Left ventricle myocardium inferior (tissue), 1 donor: ENCODE measurements at regions not wholly inside any gene's neighbourhood (a gene's known extent, or its start where the extent isn't known, plus 50 kb on each side); places are given as distances from the start of the nearest gene placed in this dataset.
"Not testable (repeated sequence)": the region's sequence is repeated elsewhere in the genome, so short reads cannot be mapped to it uniquely, and the experiment has no call there.

Experiments used
- DNase-seq: peaks from one replicate; pipeline ENCODE4 v3.0.0-alpha.2; 2020
- H3K27ac ChIP-seq: fragments of 200-600 bp; replicated peaks from 2 replicates; pipeline ENCODE4 v1.8.0; 2021
- H3K27me3 ChIP-seq: fragments of 200-600 bp; 2 replicates; pipeline ENCODE4 v1.8.0; 2021; ENCODE audit warnings: low read depth
- H3K36me3 ChIP-seq: fragments of 200-600 bp; 2 replicates; pipeline ENCODE4 v1.8.0; 2021
- H3K4me1 ChIP-seq: fragments of 200-600 bp; 2 replicates; pipeline ENCODE4 v1.8.0; 2021
- H3K4me3 ChIP-seq: fragments of 200-600 bp; 2 replicates; pipeline ENCODE4 v1.8.0; 2021; ENCODE audit warnings: mild to moderate bottlenecking, moderate library complexity
- H3K9me3 ChIP-seq: fragments of 200-600 bp; replicated peaks from 2 replicates; pipeline ENCODE4 v1.8.0; 2021
- intact Hi-C: fragments of 100-400 bp; cut with micrococcal nuclease; formaldehyde crosslinking; loops from one replicate; pipeline ENCODE4 v1.11.0; 2022
- TF ChIP-seq, protein P1 (sequence below): fragments of 200-600 bp; IDR thresholded peaks from 2 replicates; pipeline ENCODE4 v1.8.0; 2021; ENCODE audit warnings: antibody characterized with exemption, mild to moderate bottlenecking, borderline replicate concordance
- donor health status: DM: no; HTN: yes; CAD: no; lungs with severe emphysema.

DNA sequence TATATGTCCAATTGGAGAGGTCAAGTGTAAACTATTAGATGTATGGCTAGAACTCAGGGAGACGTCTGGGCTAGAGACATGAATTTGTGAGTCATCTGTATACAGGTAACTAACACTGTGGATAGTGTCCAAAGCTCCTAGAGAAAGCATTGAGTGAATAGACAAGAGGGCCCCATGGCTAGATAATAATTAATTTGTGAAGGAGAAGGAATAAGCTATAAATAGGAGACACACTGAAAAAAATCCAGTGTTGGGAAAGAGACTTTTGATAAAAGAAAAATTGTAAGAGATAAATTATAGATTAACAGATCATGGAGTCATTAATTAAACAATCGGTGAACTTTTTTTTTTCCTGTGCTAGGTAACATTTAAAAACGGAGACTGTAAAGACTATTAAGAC is 326.6 kb upstream of the PRICKLE1 start:
- no peaks in the 10 kb centered on the region for H3K9me3 ChIP-seq
- no peak overlapping the region for H3K4me3 ChIP-seq
- no peak for DNase-seq
- TF ChIP-seq, protein P1, sequence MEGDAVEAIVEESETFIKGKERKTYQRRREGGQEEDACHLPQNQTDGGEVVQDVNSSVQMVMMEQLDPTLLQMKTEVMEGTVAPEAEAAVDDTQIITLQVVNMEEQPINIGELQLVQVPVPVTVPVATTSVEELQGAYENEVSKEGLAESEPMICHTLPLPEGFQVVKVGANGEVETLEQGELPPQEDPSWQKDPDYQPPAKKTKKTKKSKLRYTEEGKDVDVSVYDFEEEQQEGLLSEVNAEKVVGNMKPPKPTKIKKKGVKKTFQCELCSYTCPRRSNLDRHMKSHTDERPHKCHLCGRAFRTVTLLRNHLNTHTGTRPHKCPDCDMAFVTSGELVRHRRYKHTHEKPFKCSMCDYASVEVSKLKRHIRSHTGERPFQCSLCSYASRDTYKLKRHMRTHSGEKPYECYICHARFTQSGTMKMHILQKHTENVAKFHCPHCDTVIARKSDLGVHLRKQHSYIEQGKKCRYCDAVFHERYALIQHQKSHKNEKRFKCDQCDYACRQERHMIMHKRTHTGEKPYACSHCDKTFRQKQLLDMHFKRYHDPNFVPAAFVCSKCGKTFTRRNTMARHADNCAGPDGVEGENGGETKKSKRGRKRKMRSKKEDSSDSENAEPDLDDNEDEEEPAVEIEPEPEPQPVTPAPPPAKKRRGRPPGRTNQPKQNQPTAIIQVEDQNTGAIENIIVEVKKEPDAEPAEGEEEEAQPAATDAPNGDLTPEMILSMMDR: no peak
- no peaks in the 10 kb centered on the region for H3K4me1 ChIP-seq
- H3K36me3 ChIP-seq: no peaks in the 10 kb centered on the region
- H3K27ac ChIP-seq: no peak overlapping the region
- H3K27me3 ChIP-seq: no peaks in the 10 kb centered on the region
- intact Hi-C loops: no loop called here

DNA sequence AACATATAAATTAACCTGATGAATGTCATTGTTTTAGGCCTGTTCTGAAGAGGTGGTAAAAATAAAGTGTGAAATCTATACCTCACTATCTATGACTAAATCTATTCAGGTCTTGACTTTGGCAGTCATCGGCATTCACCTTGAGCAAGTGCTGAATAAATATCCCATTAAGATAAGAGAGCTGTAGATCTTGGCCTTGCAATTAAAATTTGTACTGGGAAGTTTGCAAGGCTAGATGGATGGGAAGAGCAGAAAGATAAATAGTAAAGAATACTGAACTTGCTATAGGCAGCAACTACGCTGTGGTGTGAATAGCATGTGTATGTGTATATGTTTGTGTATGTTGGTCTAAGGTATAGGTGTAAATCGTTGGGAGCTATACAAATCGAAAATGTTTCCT is 325.9 kb upstream of the PRICKLE1 start:
- H3K27me3 ChIP-seq: no peaks in the 10 kb centered on the region
- no peaks in the 10 kb centered on the region for H3K9me3 ChIP-seq
- intact Hi-C loops: no loop called here
- no peak for DNase-seq
- H3K27ac ChIP-seq: no peak overlapping the region
- H3K36me3 ChIP-seq: no peaks in the 10 kb centered on the region
- H3K4me3 ChIP-seq: no peak overlapping the region
- TF ChIP-seq, protein P1: no peak
- no peaks in the 10 kb centered on the region for H3K4me1 ChIP-seq

DNA sequence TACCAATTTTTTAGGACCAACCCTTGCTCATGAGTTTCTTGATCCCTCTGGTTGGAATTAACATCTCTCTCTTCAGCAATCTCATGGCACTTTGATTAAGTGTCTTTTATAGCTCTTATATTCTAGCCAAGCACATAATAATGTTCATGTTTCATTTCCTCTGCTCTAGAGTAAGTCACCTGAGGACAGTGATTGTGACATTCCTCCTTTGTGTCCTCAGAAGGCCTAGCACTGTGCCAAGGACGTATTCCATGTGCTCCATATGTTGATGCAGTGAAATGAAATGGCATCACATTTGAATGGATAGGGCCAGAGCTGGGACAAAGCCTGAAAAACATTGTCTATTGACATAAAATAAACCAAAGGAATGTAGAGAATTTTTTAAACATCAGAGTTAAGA is 322.8 kb upstream of the PRICKLE1 start:
- H3K27me3 ChIP-seq: no peaks in the 10 kb centered on the region
- no peak overlapping the region for H3K27ac ChIP-seq
- no peak for DNase-seq
- intact Hi-C loops: no loop called here
- H3K4me1 ChIP-seq: no peaks in the 10 kb centered on the region
- no peaks in the 10 kb centered on the region for H3K9me3 ChIP-seq
- TF ChIP-seq, protein P1: no peak
- no peaks in the 10 kb centered on the region for H3K36me3 ChIP-seq
- H3K4me3 ChIP-seq: no peak overlapping the region

DNA sequence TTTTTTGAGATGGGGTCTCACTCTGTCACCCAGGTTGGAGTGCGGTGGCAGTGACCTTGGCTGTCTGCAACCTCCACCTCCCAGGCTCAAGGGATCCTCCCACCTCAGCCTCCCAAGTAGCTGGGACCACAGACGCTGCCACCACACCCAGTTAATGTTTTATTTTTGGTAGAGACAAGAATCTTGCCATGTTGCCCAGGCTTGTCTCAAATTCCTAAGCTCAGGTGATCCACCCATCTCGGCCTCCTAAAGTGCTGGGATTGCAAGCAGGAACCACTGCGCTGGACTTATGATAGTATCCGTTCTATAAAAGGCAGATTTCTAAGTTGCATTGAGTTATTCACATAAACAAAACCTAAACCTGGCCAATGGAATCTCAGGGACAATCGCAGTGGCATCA is 321.1 kb upstream of the PRICKLE1 start:
- H3K27me3 ChIP-seq: no peaks in the 10 kb centered on the region
- no peak for DNase-seq

DNA sequence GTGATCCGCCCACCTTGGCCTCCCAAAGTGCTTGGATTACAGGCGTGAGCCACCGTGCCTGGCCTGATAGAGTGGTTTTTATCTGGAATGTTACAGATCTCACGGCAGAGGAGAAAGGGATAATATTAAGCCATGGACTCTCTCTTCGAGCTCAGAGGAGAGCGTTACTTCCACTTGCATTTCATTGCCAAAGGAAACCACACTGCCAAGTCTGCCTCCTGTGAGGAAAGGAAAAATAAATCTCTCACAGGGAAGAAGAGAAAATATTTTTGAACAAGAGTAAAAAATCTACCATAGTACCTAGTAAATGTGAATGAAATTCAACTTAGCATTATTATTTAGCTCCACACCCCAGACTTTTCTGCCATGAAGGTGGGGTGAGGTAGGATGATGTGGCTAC is 319.2 kb upstream of the PRICKLE1 start:
- TF ChIP-seq, protein P1: no peak
- peaks cover 4% of the 10 kb centered on the region for H3K4me1 ChIP-seq
- intact Hi-C loops: no loop called here

More for the DNA sequence above, 321.1 kb upstream of the PRICKLE1 start:
- no peaks in the 10 kb centered on the region for H3K36me3 ChIP-seq
- no peak overlapping the region for H3K27ac ChIP-seq
- H3K4me3 ChIP-seq: no peak overlapping the region
- no peaks in the 10 kb centered on the region for H3K4me1 ChIP-seq
- no peaks in the 10 kb centered on the region for H3K9me3 ChIP-seq
- TF ChIP-seq, protein P1: no peak
- intact Hi-C loops: no loop called here

DNA sequence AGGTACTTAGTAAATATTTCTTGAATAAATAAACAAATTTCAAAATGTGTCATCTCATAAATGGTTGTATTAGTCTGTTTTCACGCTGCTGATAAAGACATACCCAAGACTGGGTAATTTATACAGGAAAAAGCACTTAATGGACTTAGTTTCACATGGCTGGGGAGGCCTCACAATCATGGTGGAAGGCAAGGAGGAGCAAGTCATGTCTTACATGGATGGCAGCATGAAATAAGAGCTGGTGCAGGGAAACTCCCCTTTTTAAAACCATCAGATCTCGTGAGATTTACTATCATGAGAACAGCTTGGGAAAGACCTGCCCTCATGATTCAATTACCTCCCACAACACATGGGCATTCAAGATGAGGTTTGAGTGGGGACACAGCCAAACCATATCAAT is 317.3 kb upstream of the PRICKLE1 start:
- H3K36me3 ChIP-seq, intact Hi-C loops, DNase-seq, H3K27ac ChIP-seq, H3K9me3 ChIP-seq, H3K4me3 ChIP-seq, H3K4me1 ChIP-seq, H3K27me3 ChIP-seq: not testable (repeated sequence)

More for the DNA sequence above, 319.2 kb upstream of the PRICKLE1 start:
- H3K4me3 ChIP-seq: no peak overlapping the region
- no peaks in the 10 kb centered on the region for H3K36me3 ChIP-seq
- no peaks in the 10 kb centered on the region for H3K27me3 ChIP-seq
- no peak overlapping the region for H3K27ac ChIP-seq
- H3K9me3 ChIP-seq: no peaks in the 10 kb centered on the region
- no peak for DNase-seq
